GM20000 (cell line): ENCODE measurements at regions not wholly inside any gene's neighbourhood (a gene's known extent, or its start where the extent isn't known, plus 50 kb on each side); places are given as distances from the start of the nearest gene placed in this dataset.

Source experiments
- DNase-seq: peaks from one replicate; pipeline ENCODE4 v3.0.0; 2012; ENCODE audit warnings: low spot score
- TF ChIP-seq, protein P1 (sequence below): IDR thresholded peaks from 2 replicates; pipeline ENCODE4 v1.5.1; 2012; ENCODE audit warnings: mild to moderate bottlenecking, control low read depth; ENCODE audit errors: extremely low read depth, missing control alignments

DNA sequence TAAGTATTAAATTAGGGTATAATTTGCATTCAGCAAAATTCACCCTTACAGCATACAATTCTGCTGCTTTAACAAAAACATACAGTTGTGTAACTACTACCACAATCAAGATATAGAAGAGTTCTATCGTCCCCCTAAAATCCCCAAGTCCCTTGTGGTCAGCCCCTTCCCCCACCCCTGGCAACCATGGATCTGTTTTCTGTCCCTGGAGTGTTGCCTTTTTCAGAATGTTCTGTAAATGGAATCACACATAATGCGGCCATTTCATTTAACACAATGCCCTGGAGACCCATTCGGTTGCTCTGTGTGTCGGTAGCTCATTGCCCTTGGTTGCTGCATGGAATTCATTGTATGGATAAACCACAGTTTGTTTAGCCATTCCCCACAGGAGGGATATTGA is 190.2 kb downstream of the IRX5 start:
- no peak for DNase-seq
- TF ChIP-seq, protein P1, sequence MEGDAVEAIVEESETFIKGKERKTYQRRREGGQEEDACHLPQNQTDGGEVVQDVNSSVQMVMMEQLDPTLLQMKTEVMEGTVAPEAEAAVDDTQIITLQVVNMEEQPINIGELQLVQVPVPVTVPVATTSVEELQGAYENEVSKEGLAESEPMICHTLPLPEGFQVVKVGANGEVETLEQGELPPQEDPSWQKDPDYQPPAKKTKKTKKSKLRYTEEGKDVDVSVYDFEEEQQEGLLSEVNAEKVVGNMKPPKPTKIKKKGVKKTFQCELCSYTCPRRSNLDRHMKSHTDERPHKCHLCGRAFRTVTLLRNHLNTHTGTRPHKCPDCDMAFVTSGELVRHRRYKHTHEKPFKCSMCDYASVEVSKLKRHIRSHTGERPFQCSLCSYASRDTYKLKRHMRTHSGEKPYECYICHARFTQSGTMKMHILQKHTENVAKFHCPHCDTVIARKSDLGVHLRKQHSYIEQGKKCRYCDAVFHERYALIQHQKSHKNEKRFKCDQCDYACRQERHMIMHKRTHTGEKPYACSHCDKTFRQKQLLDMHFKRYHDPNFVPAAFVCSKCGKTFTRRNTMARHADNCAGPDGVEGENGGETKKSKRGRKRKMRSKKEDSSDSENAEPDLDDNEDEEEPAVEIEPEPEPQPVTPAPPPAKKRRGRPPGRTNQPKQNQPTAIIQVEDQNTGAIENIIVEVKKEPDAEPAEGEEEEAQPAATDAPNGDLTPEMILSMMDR, result no peak

DNA sequence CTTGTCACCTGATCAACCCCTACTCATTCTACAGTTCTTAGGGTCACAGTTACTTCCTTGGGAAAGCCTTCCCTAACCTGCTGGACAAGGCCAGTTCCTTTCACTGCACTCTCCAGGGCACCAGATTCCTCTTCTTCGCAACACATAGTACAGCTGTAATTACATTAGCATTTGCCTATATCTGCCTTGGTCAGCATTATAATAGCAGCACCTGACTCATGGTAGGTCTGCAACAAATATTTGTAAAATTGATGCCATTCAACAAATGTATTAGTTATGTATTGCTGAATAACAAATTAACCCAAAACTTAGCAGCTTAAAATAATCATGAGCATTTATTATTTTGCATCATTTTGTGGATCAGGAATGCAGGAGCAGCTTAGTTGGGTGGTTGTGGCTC is 193.0 kb downstream of the IRX5 start:
- DNase-seq, result no peak
- TF ChIP-seq, protein P1, result no peak

DNA sequence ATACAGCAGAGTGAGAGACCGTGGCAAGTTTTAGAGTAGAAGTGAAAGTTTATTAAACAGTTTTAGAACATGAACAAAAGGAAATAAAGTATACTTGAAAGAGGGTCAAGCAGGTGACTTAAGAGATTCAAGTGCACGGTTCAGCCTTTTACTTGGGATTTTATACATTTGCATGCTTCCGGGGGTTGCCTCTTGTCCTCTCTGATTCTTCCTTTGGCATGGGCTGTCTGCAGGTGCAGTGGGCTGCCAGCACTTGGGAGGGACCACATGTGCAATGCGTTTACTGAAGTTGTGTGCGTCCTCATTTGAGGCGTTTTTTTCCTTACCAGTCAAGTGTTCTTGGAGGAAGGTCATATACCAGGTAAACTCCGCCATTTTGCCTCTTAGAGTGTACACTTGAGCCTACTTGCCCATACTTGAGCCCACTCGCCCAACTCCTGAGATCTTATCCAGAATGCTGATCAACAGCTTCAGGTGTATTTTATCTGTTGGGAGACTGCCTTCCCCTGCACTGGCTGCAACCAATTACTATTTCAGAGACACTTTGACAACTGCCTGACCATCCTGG is 195.2 kb downstream of the IRX5 start:
- TF ChIP-seq, protein P1, result no peak
- no peak for DNase-seq

DNA sequence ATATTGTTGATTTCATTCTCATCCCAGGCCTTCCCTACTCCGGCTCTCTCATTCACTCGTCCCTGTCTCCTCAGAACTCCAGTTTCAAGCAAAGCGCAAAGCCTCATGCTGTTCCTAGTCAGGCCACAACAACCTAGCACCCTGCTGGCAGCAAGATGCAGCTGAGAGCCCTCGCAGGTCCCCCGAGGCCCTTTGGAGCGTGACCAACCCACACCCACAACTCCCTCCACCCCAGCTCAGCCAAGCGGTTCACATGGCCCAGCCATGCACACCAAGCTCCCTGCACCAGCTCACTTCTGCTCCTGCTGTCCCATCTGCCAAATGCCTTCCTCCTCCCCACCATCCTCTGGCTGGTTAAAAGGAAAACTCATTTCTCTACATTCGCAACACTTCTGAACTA is 195.8 kb downstream of the IRX5 start:
- TF ChIP-seq, protein P1, result no peak
- no peak for DNase-seq

DNA sequence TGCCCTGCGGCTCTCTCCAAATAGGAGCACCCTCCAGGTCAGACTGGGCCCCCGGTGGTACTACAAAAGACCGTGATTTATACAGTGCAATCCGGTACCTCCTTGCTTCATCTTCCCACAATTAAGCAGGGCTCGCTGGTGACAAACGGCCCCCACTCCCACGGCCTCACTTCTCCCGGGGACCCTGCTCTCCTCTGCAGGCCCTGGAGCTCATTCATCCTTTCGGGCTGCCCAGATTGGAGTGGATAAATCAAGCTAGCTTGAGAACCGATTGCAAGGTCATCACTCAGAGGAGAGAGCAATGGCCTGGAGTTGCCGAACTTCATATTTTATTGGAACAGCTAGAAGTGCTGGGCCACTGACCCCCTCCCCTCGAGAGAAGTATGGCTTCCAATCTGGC is 193.5 kb upstream of the IRX6 start:
- TF ChIP-seq, protein P1, result no peak
- no peak for DNase-seq

DNA sequence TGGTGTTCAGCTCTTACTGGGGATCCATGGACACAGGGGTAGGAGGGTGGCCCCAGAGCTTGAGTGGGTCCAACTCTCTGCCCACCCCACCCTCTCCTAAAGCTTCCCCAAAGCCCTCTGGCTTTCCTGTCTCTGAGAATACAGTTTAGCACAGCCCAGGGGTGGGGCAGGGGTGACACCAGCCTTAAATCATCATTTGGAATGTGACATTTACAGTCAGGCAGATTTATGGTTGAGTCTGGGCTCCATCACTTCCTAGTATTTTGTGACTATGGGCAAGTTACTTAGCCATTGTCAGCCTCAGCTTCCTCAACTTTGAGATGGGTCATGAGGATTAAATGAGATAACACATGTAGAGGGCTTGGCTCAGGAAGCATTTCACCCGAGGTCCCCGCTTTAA is 193.1 kb upstream of the IRX6 start:
- TF ChIP-seq, protein P1, result no peak
- DNase-seq, result no peak

DNA sequence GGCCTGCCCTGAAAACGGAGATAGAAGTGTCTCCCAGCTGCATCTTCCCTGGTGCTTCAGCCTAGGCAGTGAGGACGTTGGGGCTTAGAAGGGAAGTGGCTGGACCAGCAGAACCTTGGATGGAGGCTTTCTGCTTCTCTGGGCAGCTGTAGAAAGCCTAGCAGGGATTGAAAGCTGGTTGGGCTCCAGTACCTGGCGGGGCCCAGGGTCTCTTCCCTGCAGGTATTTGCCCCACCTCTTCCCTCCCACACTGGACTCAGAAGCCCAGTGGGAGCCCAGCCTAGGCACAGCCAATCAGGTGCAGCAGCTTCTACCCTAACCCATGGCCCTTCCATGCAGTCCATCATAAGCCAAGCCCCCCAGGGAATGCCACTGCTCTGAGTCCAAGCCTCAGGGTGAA is 190.3 kb upstream of the IRX6 start:
- no peak for DNase-seq

More for the DNA sequence above, 190.3 kb upstream of the IRX6 start:
- TF ChIP-seq, protein P1, result no peak
